ENCODE measurements at regions not wholly inside any gene's neighbourhood (a gene's known extent, or its start where the extent isn't known, plus 50 kb on each side); places are given as distances from the start of the nearest gene placed in this dataset.
"Not testable (repeated sequence)": the region's sequence is repeated elsewhere in the genome, so short reads cannot be mapped to it uniquely, and the experiment has no call there.

- no peak for DNase-seq (ENCODE audit: low read depth)
- no peaks in the 10 kb centered on the region for H3K4me1 ChIP-seq (ENCODE audit: control insufficient read depth, insufficient read depth, low read length)
- H3K9me3 ChIP-seq (ENCODE audit: control insufficient read depth, low read length): no peaks in the 10 kb centered on the region
- H3K27me3 ChIP-seq (replicated peaks; ENCODE audit: control insufficient read depth, insufficient read depth, low read length): peaks cover 15% of the 10 kb centered on the region
- no peaks in the 10 kb centered on the region for H3K36me3 ChIP-seq (ENCODE audit: control insufficient read depth, insufficient read depth, low read length, severe bottlenecking)
- no peak overlapping the region for H3K9ac ChIP-seq (ENCODE audit: low read length)
- H3K4me3 ChIP-seq (ENCODE audit: low read length): no peak overlapping the region
These were observed 145.6 kb upstream of the NPY start for GRCh38 chr7:24138343-24138742.

- DNase-seq (ENCODE audit: low read depth): no peak
- Histone ChIP-seq H3K4me1 (ENCODE audit: control insufficient read depth, insufficient read depth, low read length) (no peaks in the 10 kb centered on the region), H3K9me3 (ENCODE audit: control insufficient read depth, low read length) (no peaks in the 10 kb centered on the region), H3K4me3 (ENCODE audit: low read length) (no peak overlapping the region), H3K27me3 (replicated peaks; ENCODE audit: control insufficient read depth, insufficient read depth, low read length) (peaks cover 13% of the 10 kb centered on the region), H3K9ac (ENCODE audit: low read length) (no peak overlapping the region), H3K36me3 (ENCODE audit: control insufficient read depth, insufficient read depth, low read length, severe bottlenecking) (no peaks in the 10 kb centered on the region)
These were observed 144.0 kb upstream of the NPY start for GRCh38 chr7:24140001-24140400.

- DNase-seq (ENCODE audit: low read depth): no peak
- Histone ChIP-seq H3K9ac (ENCODE audit: low read length) (no peak overlapping the region), H3K36me3 (ENCODE audit: control insufficient read depth, insufficient read depth, low read length, severe bottlenecking) (no peaks in the 10 kb centered on the region), H3K9me3 (ENCODE audit: control insufficient read depth, low read length) (no peaks in the 10 kb centered on the region), H3K4me1 (ENCODE audit: control insufficient read depth, insufficient read depth, low read length) (no peaks in the 10 kb centered on the region), H3K4me3 (ENCODE audit: low read length) (no peak overlapping the region), H3K27me3 (replicated peaks; ENCODE audit: control insufficient read depth, insufficient read depth, low read length) (peaks cover 9% of the 10 kb centered on the region)
These were observed 142.0 kb upstream of the NPY start for GRCh38 chr7:24141874-24142509.

GRCh38 chr7:24143547-24143946, 140.4 kb upstream of the NPY start:
- H3K4me1 ChIP-seq (ENCODE audit: control insufficient read depth, insufficient read depth, low read length): no peaks in the 10 kb centered on the region
- no peak for DNase-seq (ENCODE audit: low read depth)
- H3K9me3 ChIP-seq (ENCODE audit: control insufficient read depth, low read length): no peaks in the 10 kb centered on the region
- H3K9ac ChIP-seq (ENCODE audit: low read length): no peak overlapping the region
- H3K27me3 ChIP-seq (replicated peaks; ENCODE audit: control insufficient read depth, insufficient read depth, low read length): peaks cover 5% of the 10 kb centered on the region
- no peaks in the 10 kb centered on the region for H3K36me3 ChIP-seq (ENCODE audit: control insufficient read depth, insufficient read depth, low read length, severe bottlenecking)
- H3K4me3 ChIP-seq (ENCODE audit: low read length): no peak overlapping the region

GRCh38 chr7:24151944-24152343, 132.0 kb upstream of the NPY start:
- Histone ChIP-seq H3K9ac (ENCODE audit: low read length) (no peak overlapping the region), H3K4me1 (ENCODE audit: control insufficient read depth, insufficient read depth, low read length) (no peaks in the 10 kb centered on the region), H3K9me3 (ENCODE audit: control insufficient read depth, low read length) (peaks cover 14% of the 10 kb centered on the region), H3K27me3 (replicated peaks; ENCODE audit: control insufficient read depth, insufficient read depth, low read length) (no peaks in the 10 kb centered on the region), H3K36me3 (ENCODE audit: control insufficient read depth, insufficient read depth, low read length, severe bottlenecking) (no peaks in the 10 kb centered on the region), H3K4me3 (ENCODE audit: low read length) (no peak overlapping the region)
- no peak for DNase-seq (ENCODE audit: low read depth)

GRCh38 chr7:24152356-24152755, 131.6 kb upstream of the NPY start:
- Histone ChIP-seq H3K27me3 (replicated peaks; ENCODE audit: control insufficient read depth, insufficient read depth, low read length) (no peaks in the 10 kb centered on the region), H3K36me3 (ENCODE audit: control insufficient read depth, insufficient read depth, low read length, severe bottlenecking) (no peaks in the 10 kb centered on the region), H3K4me3 (ENCODE audit: low read length) (no peak overlapping the region), H3K4me1 (ENCODE audit: control insufficient read depth, insufficient read depth, low read length) (no peaks in the 10 kb centered on the region), H3K9ac (ENCODE audit: low read length) (no peak overlapping the region), H3K9me3 (ENCODE audit: control insufficient read depth, low read length) (peaks cover 14% of the 10 kb centered on the region)
- no peak for DNase-seq (ENCODE audit: low read depth)

- H3K9ac ChIP-seq (ENCODE audit: low read length): no peak overlapping the region
- no peaks in the 10 kb centered on the region for H3K4me1 ChIP-seq (ENCODE audit: control insufficient read depth, insufficient read depth, low read length)
- H3K36me3 ChIP-seq (ENCODE audit: control insufficient read depth, insufficient read depth, low read length, severe bottlenecking): no peaks in the 10 kb centered on the region
- no peak for DNase-seq (ENCODE audit: low read depth)
- peaks cover 14% of the 10 kb centered on the region for H3K9me3 ChIP-seq (ENCODE audit: control insufficient read depth, low read length)
- H3K27me3 ChIP-seq (replicated peaks; ENCODE audit: control insufficient read depth, insufficient read depth, low read length): no peaks in the 10 kb centered on the region
- no peak overlapping the region for H3K4me3 ChIP-seq (ENCODE audit: low read length)
These were observed 131.0 kb upstream of the NPY start for GRCh38 chr7:24152877-24153472.

GRCh38 chr7:24157666-24158065, 126.3 kb upstream of the NPY start:
- Histone ChIP-seq H3K9ac (ENCODE audit: low read length) (no peak overlapping the region), H3K4me1 (ENCODE audit: control insufficient read depth, insufficient read depth, low read length) (no peaks in the 10 kb centered on the region), H3K4me3 (ENCODE audit: low read length) (no peak overlapping the region), H3K27me3 (replicated peaks; ENCODE audit: control insufficient read depth, insufficient read depth, low read length) (peaks cover under 1% of the 10 kb centered on the region), H3K36me3 (ENCODE audit: control insufficient read depth, insufficient read depth, low read length, severe bottlenecking) (no peaks in the 10 kb centered on the region), H3K9me3 (ENCODE audit: control insufficient read depth, low read length) (no peaks in the 10 kb centered on the region)
- DNase-seq (ENCODE audit: low read depth): no peak

- H3K4me3 ChIP-seq (ENCODE audit: low read length): no peak overlapping the region
- H3K9ac ChIP-seq (ENCODE audit: low read length): no peak overlapping the region
- no peaks in the 10 kb centered on the region for H3K36me3 ChIP-seq (ENCODE audit: control insufficient read depth, insufficient read depth, low read length, severe bottlenecking)
- H3K27me3 ChIP-seq (replicated peaks; ENCODE audit: control insufficient read depth, insufficient read depth, low read length): peaks cover 3% of the 10 kb centered on the region
- no peaks in the 10 kb centered on the region for H3K4me1 ChIP-seq (ENCODE audit: control insufficient read depth, insufficient read depth, low read length)
- DNase-seq (ENCODE audit: low read depth): no peak
- no peaks in the 10 kb centered on the region for H3K9me3 ChIP-seq (ENCODE audit: control insufficient read depth, low read length)
These were observed 125.0 kb upstream of the NPY start for GRCh38 chr7:24158975-24159374.

- Histone ChIP-seq H3K36me3 (ENCODE audit: control insufficient read depth, insufficient read depth, low read length, severe bottlenecking) (no peaks in the 10 kb centered on the region), H3K4me1 (ENCODE audit: control insufficient read depth, insufficient read depth, low read length) (no peaks in the 10 kb centered on the region), H3K9me3 (ENCODE audit: control insufficient read depth, low read length) (no peaks in the 10 kb centered on the region), H3K4me3 (ENCODE audit: low read length) (no peak overlapping the region), H3K27me3 (replicated peaks; ENCODE audit: control insufficient read depth, insufficient read depth, low read length) (peaks cover 3% of the 10 kb centered on the region), H3K9ac (ENCODE audit: low read length) (no peak overlapping the region)
- no peak for DNase-seq (ENCODE audit: low read depth)
These were observed 119.6 kb upstream of the NPY start for GRCh38 chr7:24164401-24164800.

GRCh38 chr7:24169077-24169624, 114.8 kb upstream of the NPY start:
- Histone ChIP-seq H3K9me3 (ENCODE audit: control insufficient read depth, low read length) (no peaks in the 10 kb centered on the region), H3K4me3 (ENCODE audit: low read length) (no peak overlapping the region), H3K9ac (ENCODE audit: low read length) (no peak overlapping the region), H3K27me3 (replicated peaks; ENCODE audit: control insufficient read depth, insufficient read depth, low read length) (no peaks in the 10 kb centered on the region), H3K4me1 (ENCODE audit: control insufficient read depth, insufficient read depth, low read length) (no peaks in the 10 kb centered on the region), H3K36me3 (ENCODE audit: control insufficient read depth, insufficient read depth, low read length, severe bottlenecking) (no peaks in the 10 kb centered on the region)
- DNase-seq (ENCODE audit: low read depth): no peak

- H3K9ac ChIP-seq (ENCODE audit: low read length); H3K9me3 ChIP-seq (ENCODE audit: control insufficient read depth, low read length); H3K36me3 ChIP-seq (ENCODE audit: control insufficient read depth, insufficient read depth, low read length, severe bottlenecking); DNase-seq (ENCODE audit: low read depth); H3K27me3 ChIP-seq (replicated peaks; ENCODE audit: control insufficient read depth, insufficient read depth, low read length); H3K4me1 ChIP-seq (ENCODE audit: control insufficient read depth, insufficient read depth, low read length); H3K4me3 ChIP-seq (ENCODE audit: low read length): not testable (repeated sequence)
These were observed 112.0 kb upstream of the NPY start for GRCh38 chr7:24171951-24172350.

All from adipocyte (in vitro differentiated cells).